Activated T-cell treated with anti-CD3 and anti-CD28 coated beads, Interleukin-2, amount 50 U/mL, for 72 hours (primary cell): ENCODE measurements at regions not wholly inside any gene's neighbourhood (a gene's known extent, or its start where the extent isn't known, plus 50 kb on each side); places are given as distances from the start of the nearest gene placed in this dataset.
"Not testable (repeated sequence)": the region's sequence is repeated elsewhere in the genome, so short reads cannot be mapped to it uniquely, and the experiment has no call there.

Experiments used
- ATAC-seq, 2 donors: fragments of 150-1000 bp; cut with Tn5 transposase; replicated peaks in 1 of 2; 2 replicates each; pipeline ENCODE4 v1.10.0; 2021; ENCODE audit warnings: moderate library complexity in 2 of 2, mild to moderate bottlenecking in 1 of 2
- DNase-seq, 2 donors: peaks; one replicate each; pipeline ENCODE4 v3.0.0; 2021 to 2022; ENCODE audit warnings: mixed read lengths in 1 of 2
- H3K27ac Mint-ChIP-seq: one replicate; pipeline ENCODE4 v1.8.0; 2022; ENCODE audit warnings: mild to moderate bottlenecking, moderate library complexity, mixed read lengths
- H3K27me3 Mint-ChIP-seq: one replicate; pipeline ENCODE4 v1.8.0; 2022; ENCODE audit warnings: low read depth, mixed read lengths
- H3K36me3 Mint-ChIP-seq, 2 donors: one replicate each; pipeline ENCODE4 v1.8.0; 2022; ENCODE audit warnings: mixed read lengths in 2 of 2, mild to moderate bottlenecking in 1 of 2; ENCODE audit not compliant: insufficient read depth in 2 of 2
- H3K4me1 Mint-ChIP-seq: one replicate; pipeline ENCODE4 v1.8.0; 2022; ENCODE audit warnings: low read depth, mixed read lengths
- H3K4me3 Mint-ChIP-seq, 2 donors: one replicate each; pipeline ENCODE4 v1.8.0; 2022; ENCODE audit warnings: mild to moderate bottlenecking in 2 of 2, mixed read lengths in 2 of 2, moderate library complexity in 2 of 2
- H3K9me3 Mint-ChIP-seq, 2 donors: one replicate each; pipeline ENCODE4 v1.8.0; 2022; ENCODE audit warnings: mixed read lengths in 2 of 2

- peaks cover 0 to 2% of the 10 kb centered on the region in 2 donors for H3K9me3 Mint-ChIP-seq
- DNase-seq (no peak), ATAC-seq (no peak)
- H3K4me1 Mint-ChIP-seq: no peaks in the 10 kb centered on the region
- H3K36me3 Mint-ChIP-seq: peaks cover 0 to 3% of the 10 kb centered on the region in 2 donors
- H3K27me3 Mint-ChIP-seq: no peaks in the 10 kb centered on the region
- H3K4me3 Mint-ChIP-seq: no peak overlapping the region
- no peak overlapping the region for H3K27ac Mint-ChIP-seq
Measured at GRCh38 chrY:19644889-19645638, 99.5 kb downstream of the KDM5D start.

DNA sequence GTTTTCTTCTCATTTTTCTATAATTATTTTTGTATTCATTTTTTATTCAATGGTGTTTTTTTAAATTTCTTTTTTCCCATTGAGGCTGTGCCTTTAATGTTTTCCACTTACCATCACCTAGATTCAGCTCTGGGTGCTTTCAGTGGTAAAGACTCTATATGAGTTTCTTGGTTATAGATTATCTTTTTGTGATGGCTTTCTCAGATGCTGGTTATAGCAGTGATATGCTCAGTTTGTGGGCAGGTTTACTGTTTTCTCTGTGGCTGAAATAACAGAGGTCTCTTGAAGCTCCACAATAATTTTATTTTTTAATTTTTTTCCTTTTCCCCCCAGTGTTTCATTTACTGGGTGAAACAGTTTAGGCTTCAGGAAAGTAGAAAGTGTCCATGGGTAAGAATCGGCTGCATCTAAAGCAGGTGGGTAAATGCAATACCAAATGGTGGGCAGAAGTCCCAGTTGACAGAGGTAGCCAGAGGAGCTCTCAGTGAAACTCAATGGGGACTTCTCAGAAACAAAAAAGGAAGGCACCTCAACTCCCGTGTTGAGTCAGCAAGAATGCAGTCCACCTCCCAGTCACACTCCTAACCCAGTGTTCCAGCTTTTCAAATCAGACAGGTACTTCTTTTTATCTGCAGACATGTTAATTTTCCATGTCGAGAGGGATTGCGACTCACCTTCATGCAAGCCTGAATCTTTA lies 106.7 kb downstream of the KDM5D start:
- H3K27ac Mint-ChIP-seq: no peak overlapping the region
- H3K4me3 Mint-ChIP-seq: no peak overlapping the region
- H3K36me3 Mint-ChIP-seq: peaks cover 0 to 1% of the 10 kb centered on the region in 2 donors
- ATAC-seq (no peak), DNase-seq (no peak)
- H3K27me3 Mint-ChIP-seq: no peaks in the 10 kb centered on the region
- no peaks in the 10 kb centered on the region for H3K4me1 Mint-ChIP-seq
- H3K9me3 Mint-ChIP-seq: no peaks in the 10 kb centered on the region

DNA sequence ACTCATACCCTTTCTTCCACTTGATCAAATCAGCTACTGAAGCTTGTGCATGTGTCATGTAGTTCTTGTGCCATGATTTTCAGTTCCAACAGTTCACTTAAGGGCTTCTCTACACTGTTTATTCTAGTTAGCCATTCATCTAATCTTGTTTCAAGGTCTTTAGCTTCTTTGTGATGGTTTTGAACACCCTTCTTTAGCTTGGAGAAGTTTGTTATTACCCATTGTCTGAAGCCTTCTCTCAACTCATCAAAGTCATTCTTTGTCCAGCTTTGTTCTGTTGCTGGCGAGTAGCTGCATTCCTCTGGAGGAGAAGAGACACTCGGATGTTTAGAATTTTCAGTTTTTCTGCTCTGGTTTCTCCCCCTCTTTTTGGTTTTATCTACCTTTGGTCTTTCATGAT lies 115.6 kb downstream of the KDM5D start:
- ATAC-seq: no peak
- Mint-ChIP-seq H3K27ac (no peak overlapping the region), H3K4me3 (no peak overlapping the region), H3K27me3 (no peaks in the 10 kb centered on the region), H3K36me3 (no peaks in the 10 kb centered on the region), H3K9me3 (no peaks in the 10 kb centered on the region), H3K4me1 (no peaks in the 10 kb centered on the region)
- no peak for DNase-seq

DNA sequence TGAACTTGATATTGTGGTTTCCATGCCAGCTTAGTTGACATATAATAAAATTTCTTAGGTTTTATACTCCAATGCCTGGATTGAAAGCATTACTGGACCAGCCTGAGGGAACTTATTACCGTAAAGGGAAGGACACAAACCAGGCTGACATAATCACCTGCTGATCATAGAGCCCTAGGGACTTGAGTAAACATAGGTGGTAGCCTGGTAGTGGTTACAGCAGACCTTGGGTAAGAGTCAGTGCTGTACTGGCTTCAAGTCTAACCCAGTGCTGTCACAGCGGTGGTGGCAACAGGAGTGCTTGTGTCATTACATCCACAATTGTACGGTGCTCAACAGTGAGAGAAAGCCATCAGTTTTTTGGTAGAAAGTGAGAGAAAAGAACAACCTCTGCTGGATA lies 122.1 kb downstream of the KDM5D start:
- DNase-seq (no peak), ATAC-seq (no peak)
- Mint-ChIP-seq H3K4me3 (no peak overlapping the region), H3K4me1 (no peaks in the 10 kb centered on the region), H3K27ac (no peak overlapping the region), H3K9me3 (no peaks in the 10 kb centered on the region), H3K27me3 (no peaks in the 10 kb centered on the region), H3K36me3 (no peaks in the 10 kb centered on the region)

DNA sequence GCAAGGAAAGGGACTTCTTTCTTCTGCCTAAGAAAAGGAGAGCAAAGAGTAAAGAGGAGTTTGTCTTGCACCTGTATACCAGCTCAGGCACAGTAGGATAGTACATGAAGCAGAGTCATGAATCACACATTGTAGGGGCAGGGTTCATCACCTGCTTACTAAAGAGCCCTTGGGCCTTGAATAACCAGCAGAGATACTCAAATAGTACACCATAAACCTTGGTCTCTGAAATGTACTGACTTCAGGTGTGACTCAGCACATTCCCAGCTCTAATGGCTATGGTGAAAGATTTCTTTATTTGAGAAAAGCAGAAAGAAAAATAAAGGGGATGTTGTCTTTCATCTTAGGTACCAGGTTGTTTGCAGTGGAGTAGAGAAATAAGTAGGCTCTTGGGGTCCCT lies 122.8 kb downstream of the KDM5D start:
- Mint-ChIP-seq H3K4me1 (no peaks in the 10 kb centered on the region), H3K4me3 (no peak overlapping the region), H3K9me3 (no peaks in the 10 kb centered on the region), H3K27ac (no peak overlapping the region), H3K27me3 (no peaks in the 10 kb centered on the region), H3K36me3 (no peaks in the 10 kb centered on the region)
- ATAC-seq: no peak
- DNase-seq: no peak

DNA sequence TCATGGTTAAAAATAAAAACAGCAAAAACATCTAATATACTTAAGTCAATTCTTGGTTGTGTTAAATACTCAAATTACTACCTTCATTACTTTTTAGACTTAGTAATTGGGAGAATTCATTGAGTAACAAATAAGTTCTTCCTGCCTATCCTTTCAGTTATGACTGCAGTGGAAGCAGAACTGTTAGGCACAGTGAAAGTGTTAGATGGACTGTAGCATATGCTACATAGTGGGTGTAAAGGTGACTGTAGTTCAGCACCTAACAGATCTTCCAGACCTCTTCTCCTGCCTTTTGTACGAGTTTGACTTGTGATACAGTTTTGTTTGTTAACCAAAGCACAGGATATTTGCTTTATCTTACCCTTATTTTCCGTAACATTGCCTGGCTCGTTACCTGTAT lies 143.4 kb downstream of the KDM5D start:
- no peak overlapping the region for H3K4me3 Mint-ChIP-seq
- H3K27me3 Mint-ChIP-seq: no peaks in the 10 kb centered on the region
- H3K9me3 Mint-ChIP-seq: no peaks in the 10 kb centered on the region
- ATAC-seq: no peak
- no peak for DNase-seq
- H3K27ac Mint-ChIP-seq: peak overlapping the region; percentile 38
- H3K36me3 Mint-ChIP-seq: no peaks in the 10 kb centered on the region
- H3K4me1 Mint-ChIP-seq: no peaks in the 10 kb centered on the region

DNA sequence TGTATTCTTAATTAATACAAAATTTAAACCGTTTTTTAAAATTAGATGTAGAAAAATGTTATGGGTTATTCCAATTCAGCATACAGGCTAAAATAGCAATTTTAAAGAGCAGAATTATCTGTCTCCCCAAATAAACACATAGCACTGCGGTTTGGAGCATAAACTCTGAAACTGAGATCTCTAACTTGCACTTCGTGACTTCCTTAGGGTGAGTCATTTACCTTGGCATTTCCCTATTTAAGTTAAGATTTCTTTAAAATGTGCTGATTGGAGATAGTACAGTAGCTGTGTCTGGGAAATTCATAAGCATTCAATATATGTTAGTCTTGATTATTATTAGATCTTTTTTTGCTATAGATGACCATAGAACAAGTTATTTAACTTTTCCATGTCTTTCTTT lies 143.8 kb downstream of the KDM5D start:
- H3K9me3 Mint-ChIP-seq: no peaks in the 10 kb centered on the region
- no peak for DNase-seq
- no peak overlapping the region for H3K4me3 Mint-ChIP-seq
- no peak for ATAC-seq
- H3K27me3 Mint-ChIP-seq: no peaks in the 10 kb centered on the region
- no peaks in the 10 kb centered on the region for H3K4me1 Mint-ChIP-seq
- H3K36me3 Mint-ChIP-seq: no peaks in the 10 kb centered on the region
- no peak overlapping the region for H3K27ac Mint-ChIP-seq

DNA sequence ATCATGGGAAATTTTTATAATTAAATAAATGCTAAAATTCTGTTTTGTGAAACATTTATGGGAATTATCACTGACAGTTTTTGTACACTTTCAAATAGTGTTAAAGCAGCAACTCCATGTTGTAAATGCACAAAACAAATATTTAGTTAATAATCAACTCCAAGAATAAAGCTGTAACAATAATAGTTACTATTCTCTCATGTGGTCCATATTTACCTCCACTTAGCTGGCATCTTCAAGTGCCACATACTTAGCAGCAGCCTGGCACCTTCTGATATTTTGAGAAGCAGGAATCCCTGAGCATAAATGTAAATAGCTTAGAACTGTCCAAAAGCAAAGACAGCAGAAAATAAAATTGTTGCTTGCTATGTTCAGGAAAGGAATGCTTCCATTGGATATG lies 154.3 kb downstream of the KDM5D start:
- DNase-seq: no peak
- Mint-ChIP-seq H3K27ac (no peak overlapping the region), H3K4me1 (no peaks in the 10 kb centered on the region), H3K27me3 (no peaks in the 10 kb centered on the region), H3K9me3 (no peaks in the 10 kb centered on the region), H3K36me3 (no peaks in the 10 kb centered on the region), H3K4me3 (no peak overlapping the region)
- ATAC-seq: no peak

DNA sequence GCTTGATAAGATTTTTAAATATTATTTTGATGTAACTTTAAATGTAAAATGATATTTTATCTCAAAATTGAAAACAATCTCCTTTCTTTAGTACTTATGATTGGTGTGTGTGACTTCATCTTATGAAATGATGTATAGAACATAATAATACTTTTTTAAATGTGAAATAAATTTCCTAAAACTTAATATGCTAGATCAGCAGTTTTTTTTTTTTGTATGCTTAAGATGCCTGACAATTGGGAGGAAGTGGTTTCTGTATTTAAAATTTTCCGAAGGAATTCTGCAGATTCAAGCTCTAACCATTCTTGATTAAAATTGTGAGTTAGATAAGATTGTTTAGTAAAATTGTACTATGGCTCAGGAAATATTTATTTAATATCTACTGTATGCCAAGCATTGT lies 154.9 kb downstream of the KDM5D start:
- ATAC-seq (no peak), DNase-seq (no peak)
- H3K4me1 Mint-ChIP-seq: no peaks in the 10 kb centered on the region
- H3K36me3 Mint-ChIP-seq: no peaks in the 10 kb centered on the region
- no peak overlapping the region for H3K27ac Mint-ChIP-seq
- no peaks in the 10 kb centered on the region for H3K27me3 Mint-ChIP-seq
- no peak overlapping the region for H3K4me3 Mint-ChIP-seq
- no peaks in the 10 kb centered on the region for H3K9me3 Mint-ChIP-seq

- Mint-ChIP-seq H3K4me3 (no peak overlapping the region), H3K9me3 (no peaks in the 10 kb centered on the region), H3K4me1 (no peaks in the 10 kb centered on the region), H3K27ac (no peak overlapping the region), H3K36me3 (no peaks in the 10 kb centered on the region), H3K27me3 (no peaks in the 10 kb centered on the region)
- no peak for ATAC-seq
- no peak for DNase-seq
Measured at GRCh38 chrY:19587311-19587710, 157.2 kb downstream of the KDM5D start.

DNA sequence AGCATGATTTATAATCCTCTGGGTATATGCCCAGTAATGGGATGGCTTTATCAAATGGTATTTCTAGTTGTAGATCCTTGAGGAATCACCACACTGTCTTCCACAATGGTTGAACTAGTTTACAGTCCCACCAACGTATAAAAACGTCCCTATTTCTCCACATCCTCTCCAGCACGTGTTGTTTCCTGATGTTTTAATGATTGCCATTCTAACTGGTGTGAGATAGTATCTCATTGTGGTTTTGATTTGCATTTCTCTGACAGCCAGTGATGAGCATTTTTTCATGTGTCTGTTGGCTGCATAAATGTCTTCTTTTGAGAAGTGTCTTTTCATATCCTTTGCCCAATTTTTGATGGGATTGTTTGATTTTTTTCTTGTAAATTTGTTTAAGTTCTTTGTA lies 163.5 kb downstream of the KDM5D start:
- H3K9me3 Mint-ChIP-seq, H3K4me1 Mint-ChIP-seq, DNase-seq, ATAC-seq, H3K36me3 Mint-ChIP-seq, H3K27me3 Mint-ChIP-seq: not testable (repeated sequence)
- Mint-ChIP-seq H3K27ac (peak overlapping the region; percentile 47), H3K4me3 (peak overlapping the region in 1 of 2 donors; percentile 11)

DNA sequence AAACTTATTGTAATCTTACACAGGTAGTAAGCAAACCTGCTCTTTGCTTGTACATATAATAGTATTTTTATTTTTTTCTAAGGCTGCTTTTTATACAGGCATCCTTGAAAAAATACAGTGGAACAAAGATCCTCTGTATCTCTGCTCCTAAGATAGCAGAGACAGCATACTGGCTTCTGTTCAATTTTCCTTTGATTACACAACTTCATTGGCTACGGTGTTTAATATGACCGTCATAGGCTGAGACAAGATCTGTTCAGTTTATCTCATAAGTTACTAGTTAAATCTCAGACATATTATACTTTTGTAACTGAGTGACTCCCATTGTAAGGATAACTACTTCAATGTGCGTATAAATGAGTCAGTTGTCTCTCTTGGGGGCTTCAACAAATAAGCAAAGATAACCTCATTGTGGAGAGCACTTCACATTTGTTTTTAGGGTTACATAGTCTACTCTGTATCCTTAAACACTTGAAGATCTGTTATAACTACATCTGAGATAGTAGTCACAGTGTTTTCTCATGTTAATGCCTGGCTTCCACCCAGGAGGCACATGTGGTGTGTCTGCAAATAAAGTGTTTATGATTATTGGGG lies 166.1 kb downstream of the KDM5D start:
- H3K36me3 Mint-ChIP-seq: no peaks in the 10 kb centered on the region
- no peaks in the 10 kb centered on the region for H3K9me3 Mint-ChIP-seq
- no peak overlapping the region for H3K27ac Mint-ChIP-seq
- H3K4me1 Mint-ChIP-seq: no peaks in the 10 kb centered on the region
- ATAC-seq (no peak), DNase-seq (no peak)
- no peaks in the 10 kb centered on the region for H3K27me3 Mint-ChIP-seq
- H3K4me3 Mint-ChIP-seq: no peak overlapping the region

DNA sequence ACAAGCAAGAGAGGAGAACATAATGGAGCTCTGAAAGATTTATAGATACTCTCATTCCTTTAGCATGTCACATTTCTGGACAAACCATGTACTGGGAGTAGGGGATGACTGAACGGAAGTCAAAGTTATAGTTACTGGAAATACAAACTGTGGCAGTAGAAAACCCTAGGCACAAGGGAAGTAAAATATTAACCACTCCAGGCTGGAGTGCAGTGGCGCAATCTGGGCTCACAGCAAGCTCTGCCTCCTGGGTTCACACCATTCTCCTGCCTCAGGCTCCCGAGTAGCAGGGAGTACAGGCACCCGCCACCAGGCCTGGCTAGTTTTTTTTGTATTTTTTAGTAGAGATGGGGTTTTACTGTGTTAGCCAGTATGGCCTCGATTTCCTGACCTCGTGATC lies 167.3 kb downstream of the KDM5D start:
- H3K4me3 Mint-ChIP-seq: no peak overlapping the region
- H3K27me3 Mint-ChIP-seq: no peaks in the 10 kb centered on the region
- no peak for DNase-seq
- H3K9me3 Mint-ChIP-seq: no peaks in the 10 kb centered on the region
- no peaks in the 10 kb centered on the region for H3K36me3 Mint-ChIP-seq
- H3K27ac Mint-ChIP-seq: no peak overlapping the region
- no peak for ATAC-seq
- H3K4me1 Mint-ChIP-seq: no peaks in the 10 kb centered on the region
